Sigmoid colon (tissue), 4 donors: ENCODE measurements at regions not wholly inside any gene's neighbourhood (a gene's known extent, or its start where the extent isn't known, plus 50 kb on each side); places are given as distances from the start of the nearest gene placed in this dataset.

Experiments
- CTCF ChIP-seq, 4 experiments: fragments of 450-650 bp in 3 of 4; fragments of 200-600 bp in 1 of 4; IDR thresholded peaks; one replicate each; pipeline ENCODE4 v1.5.1; 2016 to 2019; ENCODE audit warnings: antibody characterized with exemption in 4 of 4, mild to moderate bottlenecking in 3 of 4, moderate library complexity in 2 of 4
- EP300 ChIP-seq, 4 donors: sonication (generic); formaldehyde crosslinking; IDR thresholded peaks; one replicate each; pipeline ENCODE4 v1.6.1; 2017; ENCODE audit warnings: antibody characterized with exemption in 4 of 4
- POLR2A ChIP-seq, 2 donors: fragments of 450-650 bp; IDR thresholded peaks; one replicate each; pipeline ENCODE4 v1.6.1; 2016; ENCODE audit warnings: antibody characterized with exemption in 2 of 2, mild to moderate bottlenecking in 2 of 2, moderate library complexity in 2 of 2
- POLR2AphosphoS5 ChIP-seq, 4 donors: sonication (generic); formaldehyde crosslinking; IDR thresholded peaks; one replicate each; pipeline ENCODE4 v1.6.1; 2017; ENCODE audit warnings: antibody characterized with exemption in 4 of 4

GRCh38 chr7:22566592-22566991 lies 66.6 kb upstream of the STEAP1B start:
- TF ChIP-seq POLR2AphosphoS5 (IDR thresholded peaks at IDR 0.05): no peak
- TF ChIP-seq CTCF (IDR thresholded peaks at IDR 0.05): no peak
- TF ChIP-seq POLR2A (IDR thresholded peaks at IDR 0.05): no peak
- TF ChIP-seq EP300 (IDR thresholded peaks at IDR 0.05): no peak
